PC-9 (cell line): ENCODE measurements at regions not wholly inside any gene's neighbourhood (a gene's known extent, or its start where the extent isn't known, plus 50 kb on each side); places are given as distances from the start of the nearest gene placed in this dataset.

Source experiments
- BruUV-seq: library from RNA; stranded (reverse); fragments of 400-500 nt; replicated peaks from 2 replicates; lab custom pipeline; 2021; lab: Mats Ljungman, UMichigan
- CTCF ChIA-PET: fragments of 300-600 bp; sonication (Branson Sonifier 250); formaldehyde crosslinking; loops from one replicate; lab custom pipeline; 2022; ENCODE audit warnings: antibody characterized with exemption; lab: Charles Lee
- POLR2A ChIA-PET: fragments of 300-600 bp; sonication (Branson Sonifier 250); formaldehyde crosslinking; loops from one replicate; lab custom pipeline; 2022; ENCODE audit warnings: antibody characterized with exemption; ENCODE audit not compliant: unreplicated experiment; lab: Charles Lee
- DNase-seq, 2 experiments: peaks; one replicate each; pipeline versions ENCODE4 v3.0.0 to v3.0.0-alpha.2; 2015 to 2022; ENCODE audit warnings: mixed read lengths in 1 of 2
- H2AFZ ChIP-seq: fragments of 200-600 bp; sonication (generic); 2 replicates; pipeline ENCODE4 v1.8.1; 2017; ENCODE audit warnings: antibody characterized with exemption
- H3F3A ChIP-seq: fragments of 200-600 bp; sonication (generic); 2 replicates; pipeline ENCODE4 v1.8.1; 2017; ENCODE audit warnings: antibody characterized with exemption, mild to moderate bottlenecking, low read depth; ENCODE audit not compliant: insufficient read depth
- H3K27ac ChIP-seq: fragments of 200-600 bp; sonication (generic); 2 replicates; pipeline ENCODE4 v1.6.1; 2016; ENCODE audit warnings: mixed run types
- H3K27me3 ChIP-seq: fragments of 200-600 bp; sonication (generic); 2 replicates; pipeline ENCODE4 v1.6.1; 2016; ENCODE audit warnings: low read depth, mixed run types; ENCODE audit not compliant: insufficient read depth
- H3K36me3 ChIP-seq: fragments of 200-600 bp; sonication (generic); 2 replicates; pipeline ENCODE4 v1.6.1; 2016; ENCODE audit warnings: low read depth, mixed run types
- H3K4me1 ChIP-seq: fragments of 200-600 bp; sonication (generic); replicated peaks from 2 replicates; pipeline ENCODE4 v1.6.1; 2016; ENCODE audit warnings: mixed run types; ENCODE audit not compliant: insufficient read depth
- H3K4me2 ChIP-seq: fragments of 200-600 bp; sonication (generic); 2 replicates; pipeline ENCODE4 v1.6.1; 2017; ENCODE audit warnings: mixed run types
- H3K4me3 ChIP-seq: fragments of 200-600 bp; sonication (generic); 2 replicates; pipeline ENCODE4 v1.6.1; 2016; ENCODE audit warnings: mixed run types
- H3K79me2 ChIP-seq: fragments of 200-600 bp; sonication (generic); 2 replicates; pipeline ENCODE4 v1.6.1; 2017; ENCODE audit warnings: low read depth, mixed run types
- H3K9me2 ChIP-seq: fragments of 200-600 bp; sonication (generic); 2 replicates; pipeline ENCODE4 v1.8.1; 2017; ENCODE audit warnings: mild to moderate bottlenecking; ENCODE audit not compliant: insufficient read depth
- H3K9me3 ChIP-seq: fragments of 200-600 bp; sonication (generic); 2 replicates; pipeline ENCODE4 v1.8.1; 2016; ENCODE audit warnings: low read depth; ENCODE audit not compliant: insufficient read depth
- H4K20me1 ChIP-seq: fragments of 200-600 bp; sonication (generic); 2 replicates; pipeline ENCODE4 v1.8.1; 2017; ENCODE audit not compliant: insufficient read depth
- EZH2 ChIP-seq: fragments of 200-600 bp; sonication (generic); IDR thresholded peaks from 2 replicates; pipeline ENCODE4 v1.8.0; 2017; ENCODE audit warnings: antibody characterized with exemption, low read depth
- intact Hi-C: fragments of 100-400 bp; cut with micrococcal nuclease; formaldehyde crosslinking; loops from one replicate; pipeline ENCODE4 v1.10.0; 2022; ENCODE audit not compliant: unreplicated experiment
- TF ChIP-seq, protein P1 (sequence below): fragments of 200-600 bp; sonication (generic); conservative IDR thresholded peaks from 2 replicates; pipeline ENCODE4 v1.6.1; 2017; ENCODE audit warnings: mixed run types, antibody characterized with exemption, mild to moderate bottlenecking, moderate library complexity

DNA sequence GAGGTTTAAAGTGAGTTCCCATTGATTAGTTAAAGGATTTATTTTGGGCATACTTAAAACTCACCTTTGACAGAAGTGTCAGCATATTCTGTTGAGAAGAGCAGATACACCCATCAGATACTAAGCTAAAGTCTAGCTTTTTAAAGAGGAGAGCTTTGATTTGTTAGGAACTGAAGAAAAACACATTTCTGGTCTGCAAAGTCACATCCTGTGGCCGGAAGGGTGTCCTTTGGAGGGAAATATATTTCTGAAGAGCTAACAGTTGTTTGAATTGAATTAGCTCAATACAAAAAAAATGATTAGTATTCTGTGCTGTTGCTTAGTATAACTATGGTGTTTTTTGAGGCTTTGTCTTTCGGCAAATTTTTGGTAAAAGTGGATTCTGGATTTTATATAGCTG lies 302.7 kb downstream of the RFPL4B start:
- H3K9me3 ChIP-seq, result no peaks in the 10 kb centered on the region
- no peaks in the 10 kb centered on the region for H3K4me1 ChIP-seq
- no peak overlapping the region for H3K27ac ChIP-seq
- H4K20me1 ChIP-seq, result no peaks in the 10 kb centered on the region
- no peak overlapping the region for H2AFZ ChIP-seq
- intact Hi-C loops, result no loop called here
- BruUV-seq, result no TSS peak
- no peak for DNase-seq
- CTCF ChIA-PET, result no interaction called here
- no peak overlapping the region for H3K4me2 ChIP-seq
- H3K79me2 ChIP-seq, result no peaks in the 10 kb centered on the region
- POLR2A ChIA-PET, result interaction anchor here (0.6 kb wide), 1 partner anchor 881 kb away, joined by 5 read pairs; no protein-coding TSS in a partner anchor
- no peaks in the 10 kb centered on the region for H3K36me3 ChIP-seq
- TF ChIP-seq, protein P1, sequence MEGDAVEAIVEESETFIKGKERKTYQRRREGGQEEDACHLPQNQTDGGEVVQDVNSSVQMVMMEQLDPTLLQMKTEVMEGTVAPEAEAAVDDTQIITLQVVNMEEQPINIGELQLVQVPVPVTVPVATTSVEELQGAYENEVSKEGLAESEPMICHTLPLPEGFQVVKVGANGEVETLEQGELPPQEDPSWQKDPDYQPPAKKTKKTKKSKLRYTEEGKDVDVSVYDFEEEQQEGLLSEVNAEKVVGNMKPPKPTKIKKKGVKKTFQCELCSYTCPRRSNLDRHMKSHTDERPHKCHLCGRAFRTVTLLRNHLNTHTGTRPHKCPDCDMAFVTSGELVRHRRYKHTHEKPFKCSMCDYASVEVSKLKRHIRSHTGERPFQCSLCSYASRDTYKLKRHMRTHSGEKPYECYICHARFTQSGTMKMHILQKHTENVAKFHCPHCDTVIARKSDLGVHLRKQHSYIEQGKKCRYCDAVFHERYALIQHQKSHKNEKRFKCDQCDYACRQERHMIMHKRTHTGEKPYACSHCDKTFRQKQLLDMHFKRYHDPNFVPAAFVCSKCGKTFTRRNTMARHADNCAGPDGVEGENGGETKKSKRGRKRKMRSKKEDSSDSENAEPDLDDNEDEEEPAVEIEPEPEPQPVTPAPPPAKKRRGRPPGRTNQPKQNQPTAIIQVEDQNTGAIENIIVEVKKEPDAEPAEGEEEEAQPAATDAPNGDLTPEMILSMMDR, result no peak
- TF ChIP-seq EZH2, result no peak
- no peaks in the 10 kb centered on the region for H3F3A ChIP-seq
- no peaks in the 10 kb centered on the region for H3K27me3 ChIP-seq
- peaks cover 3% of the 10 kb centered on the region; the same call in 1 of the 2 replicates for H3K9me2 ChIP-seq
- no peak overlapping the region for H3K4me3 ChIP-seq

DNA sequence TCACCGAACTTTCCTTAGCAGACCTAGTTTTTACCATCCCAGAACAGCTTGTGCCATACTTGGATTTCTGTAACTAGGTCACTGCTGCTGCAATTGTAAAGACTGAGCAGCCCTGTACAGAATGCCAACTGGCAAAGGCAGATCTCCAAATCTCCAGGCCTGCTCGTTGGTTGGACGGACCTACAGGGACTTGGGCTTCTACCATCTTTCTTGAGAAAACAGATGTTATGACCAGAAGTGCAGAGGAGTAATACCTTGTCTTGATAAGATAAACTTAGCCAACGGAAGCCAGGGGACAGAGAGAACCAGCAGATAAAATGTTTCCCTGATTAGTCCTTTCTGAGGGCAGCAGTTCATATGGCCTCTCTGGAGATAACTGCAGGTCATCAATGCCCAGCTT lies 304.1 kb downstream of the RFPL4B start:
- ChIA-PET POLR2A (no interaction called here), CTCF (no interaction called here)
- Histone ChIP-seq H3K27me3 (no peaks in the 10 kb centered on the region), H3K36me3 (no peaks in the 10 kb centered on the region), H3K9me3 (no peaks in the 10 kb centered on the region), H3K4me2 (no peak overlapping the region), H3K9me2 (peaks cover 3% of the 10 kb centered on the region; the same call in 1 of the 2 replicates), H3K27ac (no peak overlapping the region), H2AFZ (no peak overlapping the region), H3F3A (no peaks in the 10 kb centered on the region), H4K20me1 (no peaks in the 10 kb centered on the region), H3K4me1 (no peaks in the 10 kb centered on the region), H3K79me2 (no peaks in the 10 kb centered on the region), H3K4me3 (no peak overlapping the region)
- intact Hi-C loops, result no loop called here
- no TSS peak for BruUV-seq
- TF ChIP-seq EZH2, result no peak
- TF ChIP-seq, protein P1, result no peak
- DNase-seq, result no peak

- Histone ChIP-seq H3K4me1 (no peaks in the 10 kb centered on the region), H3K79me2 (no peaks in the 10 kb centered on the region), H3K9me2 (no peaks in the 10 kb centered on the region), H3K4me2 (no peak overlapping the region), H3F3A (no peaks in the 10 kb centered on the region), H3K4me3 (no peak overlapping the region), H4K20me1 (no peaks in the 10 kb centered on the region), H2AFZ (no peak overlapping the region), H3K27me3 (no peaks in the 10 kb centered on the region), H3K27ac (no peak overlapping the region), H3K36me3 (no peaks in the 10 kb centered on the region), H3K9me3 (no peaks in the 10 kb centered on the region)
- CTCF ChIA-PET, result interaction anchor here (0.6 kb wide), 1 partner anchor 398 kb away, joined by 4 read pairs; no protein-coding TSS in a partner anchor
- POLR2A ChIA-PET, result no interaction called here
- BruUV-seq, result no TSS peak
- intact Hi-C loops, result no loop called here
- no peak for DNase-seq
- no peak for TF ChIP-seq EZH2
- TF ChIP-seq, protein P1, result no peak
Observed at GRCh38 chr6:112659912-112660311, 312.8 kb downstream of the RFPL4B start.
